Ishikawa (cell line): ENCODE measurements at regions not wholly inside any gene's neighbourhood (a gene's known extent, or its start where the extent isn't known, plus 50 kb on each side); places are given as distances from the start of the nearest gene placed in this dataset.

Experiments
- CEBPB ChIP-seq: IDR thresholded peaks from 2 replicates; pipeline ENCODE4 v1.6.1; 2012
- CREB1 ChIP-seq: IDR thresholded peaks from 2 replicates; pipeline ENCODE4 v1.6.1; 2012; ENCODE audit warnings: low read depth
- EGR1 ChIP-seq: IDR thresholded peaks from 2 replicates; pipeline ENCODE4 v1.6.1; 2012
- EP300 ChIP-seq: IDR thresholded peaks from 2 replicates; pipeline ENCODE4 v1.6.1; 2012; ENCODE audit warnings: borderline replicate concordance
- FOXM1 ChIP-seq: IDR thresholded peaks from 2 replicates; pipeline ENCODE4 v1.6.1; 2012; ENCODE audit warnings: low read depth, borderline replicate concordance
- NFIC ChIP-seq: IDR thresholded peaks from 2 replicates; pipeline ENCODE4 v1.6.1; 2012
- RAD21 ChIP-seq: IDR thresholded peaks from 2 replicates; pipeline ENCODE4 v1.6.1; 2012; ENCODE audit warnings: low read depth
- TAF1 ChIP-seq: IDR thresholded peaks from 2 replicates; pipeline ENCODE4 v1.6.1; 2012; ENCODE audit warnings: low read depth, mild to moderate bottlenecking
- TCF12 ChIP-seq: IDR thresholded peaks from 2 replicates; pipeline ENCODE4 v1.6.1; 2012; ENCODE audit warnings: low read depth
- TEAD4 ChIP-seq: IDR thresholded peaks from 2 replicates; pipeline ENCODE4 v1.6.1; 2012
- YY1 ChIP-seq: IDR thresholded peaks from 2 replicates; pipeline ENCODE4 v1.6.1; 2012; ENCODE audit warnings: low read depth
- ZBTB7A ChIP-seq: IDR thresholded peaks from 2 replicates; pipeline ENCODE4 v1.6.1; 2012; ENCODE audit warnings: low read depth
- TF ChIP-seq, protein P1 (sequence below): IDR thresholded peaks from 2 replicates; pipeline ENCODE4 v1.6.1; 2012
- TF ChIP-seq, protein P2 (sequence below): IDR thresholded peaks from 2 replicates; pipeline ENCODE4 v1.6.1; 2012
- TF ChIP-seq, protein P3 (sequence below): IDR thresholded peaks from 2 replicates; pipeline ENCODE4 v1.6.1; 2012; ENCODE audit warnings: low read depth, mild to moderate bottlenecking

DNA sequence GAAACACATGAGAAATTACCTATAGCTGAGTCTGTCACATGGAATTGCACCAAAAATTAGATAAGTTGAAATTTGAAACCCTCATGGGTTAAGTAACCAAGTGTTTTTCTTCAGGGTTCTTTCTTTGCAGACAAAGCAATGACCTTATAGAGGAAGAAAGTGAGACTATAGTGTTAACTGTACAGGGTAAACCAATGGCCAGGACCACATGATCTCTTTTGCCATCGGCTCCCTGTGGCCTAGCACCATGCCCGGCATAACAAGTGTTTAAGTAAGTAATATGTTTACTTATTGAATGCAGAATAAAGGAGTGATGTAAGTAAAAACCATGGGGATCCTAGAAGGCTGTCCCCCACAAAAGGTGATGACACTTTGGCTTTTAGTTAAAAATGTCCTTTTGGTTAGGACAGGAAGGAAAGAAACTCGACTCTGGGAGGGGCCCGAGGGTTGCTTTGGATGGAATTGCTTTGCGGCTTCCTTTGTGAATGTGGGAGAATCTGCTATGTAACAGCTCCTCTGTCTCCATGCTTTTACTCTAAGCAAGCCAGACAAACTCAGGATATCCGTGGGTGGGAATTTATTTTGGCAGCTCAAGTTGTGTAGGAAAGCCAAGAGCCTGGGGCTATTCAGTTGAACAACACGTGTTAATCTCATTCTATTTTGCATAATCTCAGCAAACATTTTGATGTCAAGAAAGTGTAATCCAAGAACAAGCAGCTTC, 454.7 kb downstream of the INSC start:
- TF ChIP-seq TAF1: no peak
- TF ChIP-seq FOXM1: no peak
- no peak for TF ChIP-seq ZBTB7A
- TF ChIP-seq RAD21: no peak
- TF ChIP-seq EGR1: no peak
- TF ChIP-seq CEBPB: no peak
- no peak for TF ChIP-seq CREB1
- TF ChIP-seq NFIC: no peak
- no peak for TF ChIP-seq TCF12
- TF ChIP-seq, protein P1, sequence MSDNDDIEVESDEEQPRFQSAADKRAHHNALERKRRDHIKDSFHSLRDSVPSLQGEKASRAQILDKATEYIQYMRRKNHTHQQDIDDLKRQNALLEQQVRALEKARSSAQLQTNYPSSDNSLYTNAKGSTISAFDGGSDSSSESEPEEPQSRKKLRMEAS: no peak
- no peak for TF ChIP-seq EP300

DNA sequence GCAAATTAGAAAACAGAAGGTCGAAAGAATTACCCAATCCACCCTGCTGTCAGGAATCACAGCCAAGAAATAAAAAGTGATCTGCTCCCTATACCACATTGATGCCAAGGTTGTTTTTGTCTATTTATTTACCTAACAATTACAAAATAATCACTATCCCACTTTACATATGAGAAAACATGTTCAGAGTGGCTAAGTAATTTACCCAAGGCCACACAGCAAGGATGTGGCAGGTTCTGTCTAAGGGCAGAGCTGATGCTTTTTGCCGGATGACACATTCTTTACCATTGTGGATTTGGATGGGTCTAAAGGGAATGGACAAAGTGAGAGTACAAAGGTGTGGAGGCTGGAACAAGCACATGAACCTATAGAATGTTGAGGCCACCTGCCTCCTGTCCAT, 460.7 kb downstream of the INSC start:
- TF ChIP-seq EGR1 (no peak), RAD21 (no peak), NFIC (no peak), ZBTB7A (no peak)
- TF ChIP-seq, protein P2, sequence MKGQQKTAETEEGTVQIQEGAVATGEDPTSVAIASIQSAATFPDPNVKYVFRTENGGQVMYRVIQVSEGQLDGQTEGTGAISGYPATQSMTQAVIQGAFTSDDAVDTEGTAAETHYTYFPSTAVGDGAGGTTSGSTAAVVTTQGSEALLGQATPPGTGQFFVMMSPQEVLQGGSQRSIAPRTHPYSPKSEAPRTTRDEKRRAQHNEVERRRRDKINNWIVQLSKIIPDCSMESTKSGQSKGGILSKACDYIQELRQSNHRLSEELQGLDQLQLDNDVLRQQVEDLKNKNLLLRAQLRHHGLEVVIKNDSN: no peak
- TF ChIP-seq, protein P3, sequence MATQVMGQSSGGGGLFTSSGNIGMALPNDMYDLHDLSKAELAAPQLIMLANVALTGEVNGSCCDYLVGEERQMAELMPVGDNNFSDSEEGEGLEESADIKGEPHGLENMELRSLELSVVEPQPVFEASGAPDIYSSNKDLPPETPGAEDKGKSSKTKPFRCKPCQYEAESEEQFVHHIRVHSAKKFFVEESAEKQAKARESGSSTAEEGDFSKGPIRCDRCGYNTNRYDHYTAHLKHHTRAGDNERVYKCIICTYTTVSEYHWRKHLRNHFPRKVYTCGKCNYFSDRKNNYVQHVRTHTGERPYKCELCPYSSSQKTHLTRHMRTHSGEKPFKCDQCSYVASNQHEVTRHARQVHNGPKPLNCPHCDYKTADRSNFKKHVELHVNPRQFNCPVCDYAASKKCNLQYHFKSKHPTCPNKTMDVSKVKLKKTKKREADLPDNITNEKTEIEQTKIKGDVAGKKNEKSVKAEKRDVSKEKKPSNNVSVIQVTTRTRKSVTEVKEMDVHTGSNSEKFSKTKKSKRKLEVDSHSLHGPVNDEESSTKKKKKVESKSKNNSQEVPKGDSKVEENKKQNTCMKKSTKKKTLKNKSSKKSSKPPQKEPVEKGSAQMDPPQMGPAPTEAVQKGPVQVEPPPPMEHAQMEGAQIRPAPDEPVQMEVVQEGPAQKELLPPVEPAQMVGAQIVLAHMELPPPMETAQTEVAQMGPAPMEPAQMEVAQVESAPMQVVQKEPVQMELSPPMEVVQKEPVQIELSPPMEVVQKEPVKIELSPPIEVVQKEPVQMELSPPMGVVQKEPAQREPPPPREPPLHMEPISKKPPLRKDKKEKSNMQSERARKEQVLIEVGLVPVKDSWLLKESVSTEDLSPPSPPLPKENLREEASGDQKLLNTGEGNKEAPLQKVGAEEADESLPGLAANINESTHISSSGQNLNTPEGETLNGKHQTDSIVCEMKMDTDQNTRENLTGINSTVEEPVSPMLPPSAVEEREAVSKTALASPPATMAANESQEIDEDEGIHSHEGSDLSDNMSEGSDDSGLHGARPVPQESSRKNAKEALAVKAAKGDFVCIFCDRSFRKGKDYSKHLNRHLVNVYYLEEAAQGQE: no peak

DNA sequence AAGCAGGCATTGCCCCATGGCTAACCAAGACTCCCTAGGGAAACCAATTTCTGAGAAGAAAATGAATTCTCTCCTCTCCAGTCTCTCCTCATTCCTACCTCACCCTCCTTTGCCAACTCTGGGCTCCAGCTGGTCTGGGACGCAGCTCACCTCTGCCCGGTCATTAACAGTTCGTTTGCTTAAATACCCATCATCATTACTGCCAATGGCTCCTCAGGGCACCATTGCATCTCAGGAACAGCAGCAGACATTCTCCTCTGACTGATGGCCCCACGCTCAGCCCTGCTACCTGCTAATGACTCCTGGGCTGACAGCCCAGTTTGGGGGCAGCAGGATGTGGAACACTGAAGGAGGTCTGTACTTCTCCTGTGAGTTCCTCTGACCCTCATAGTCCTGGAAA, 462.0 kb downstream of the INSC start:
- no peak for TF ChIP-seq CREB1
- no peak for TF ChIP-seq NFIC
- TF ChIP-seq EP300: no peak
- no peak for TF ChIP-seq TAF1
- no peak for TF ChIP-seq ZBTB7A
- TF ChIP-seq, protein P3: no peak
- TF ChIP-seq EGR1: no peak
- no peak for TF ChIP-seq TEAD4
- no peak for TF ChIP-seq FOXM1
- TF ChIP-seq, protein P2: no peak
- TF ChIP-seq CEBPB: no peak
- no peak for TF ChIP-seq TCF12
- TF ChIP-seq RAD21: no peak
- TF ChIP-seq, protein P1: no peak
- TF ChIP-seq YY1: no peak

DNA sequence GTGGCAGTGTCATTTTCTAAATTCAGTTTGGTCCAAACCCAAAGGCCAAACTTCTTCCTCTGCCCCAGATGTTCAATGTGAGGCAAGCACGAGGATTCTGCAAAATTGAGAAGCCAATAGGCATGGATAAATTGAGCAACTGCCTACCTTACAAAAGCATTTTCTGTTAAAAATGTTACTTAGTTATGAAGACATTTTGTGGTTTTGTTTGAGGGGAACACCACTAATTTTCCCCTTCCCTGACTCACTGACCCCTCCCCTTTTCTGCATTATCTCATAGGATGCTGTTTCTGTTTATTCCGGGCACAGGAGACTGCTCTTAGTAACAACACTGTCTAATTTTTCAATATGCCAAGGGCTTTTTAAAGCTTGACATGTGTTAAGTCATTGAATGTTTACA, 462.8 kb downstream of the INSC start:
- TF ChIP-seq, protein P1: no peak
- TF ChIP-seq, protein P3: no peak
- TF ChIP-seq FOXM1 (no peak), NFIC (no peak), YY1 (no peak), TAF1 (no peak), EGR1 (no peak), CEBPB (no peak), RAD21 (no peak), TEAD4 (no peak), ZBTB7A (no peak), CREB1 (no peak), EP300 (no peak), TCF12 (no peak)
- TF ChIP-seq, protein P2: no peak
